RWPE1 (cell line): ENCODE measurements at regions not wholly inside any gene's neighbourhood (a gene's known extent, or its start where the extent isn't known, plus 50 kb on each side); places are given as distances from the start of the nearest gene placed in this dataset.

Experiments used
- CTCF ChIA-PET: fragments of 350-600 bp; sonication (Branson Sonifier 250); formaldehyde crosslinking; extraction: SDS; loops from one replicate; lab custom pipeline; 2021; lab: Yijun Ruan, JAX
- POLR2A ChIA-PET: fragments of 400-600 bp; formaldehyde crosslinking; extraction: SDS; loops from one replicate; lab custom pipeline; 2020; ENCODE audit warnings: antibody characterized with exemption; ENCODE audit not compliant: low non-redundant PET; lab: Yijun Ruan, JAX
- DNase-seq: peaks from one replicate; pipeline ENCODE4 v3.0.0; 2012; ENCODE audit warnings: low spot score
- H3K27ac ChIP-seq: fragments of 450-650 bp; 2 replicates; pipeline ENCODE4 v1.5.1; 2017
- TF ChIP-seq, protein P1 (sequence below): fragments of 450-650 bp; conservative IDR thresholded peaks from 2 replicates; pipeline ENCODE4 v1.5.1; 2017; ENCODE audit warnings: low read depth, mild to moderate bottlenecking

DNA sequence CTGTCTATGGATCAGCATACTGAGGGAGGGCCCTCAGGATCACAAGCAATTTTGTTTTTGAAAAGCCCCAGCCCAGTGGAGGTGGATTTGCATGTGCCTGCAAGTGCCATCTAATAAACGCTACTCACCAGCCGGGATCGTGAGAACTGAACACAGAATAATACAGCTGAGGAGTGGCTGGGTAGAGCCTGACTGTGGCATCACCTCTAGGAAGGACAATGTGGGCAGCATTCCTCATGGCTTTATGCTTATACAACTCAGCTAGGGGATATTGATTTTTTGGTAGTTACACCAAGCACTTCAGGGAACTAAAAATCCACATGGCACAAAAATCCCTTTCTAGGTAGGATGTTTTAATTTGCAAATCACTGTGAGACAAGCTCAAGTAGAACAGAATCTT is 72.7 kb upstream of the PALS2 start:
- TF ChIP-seq, protein P1, sequence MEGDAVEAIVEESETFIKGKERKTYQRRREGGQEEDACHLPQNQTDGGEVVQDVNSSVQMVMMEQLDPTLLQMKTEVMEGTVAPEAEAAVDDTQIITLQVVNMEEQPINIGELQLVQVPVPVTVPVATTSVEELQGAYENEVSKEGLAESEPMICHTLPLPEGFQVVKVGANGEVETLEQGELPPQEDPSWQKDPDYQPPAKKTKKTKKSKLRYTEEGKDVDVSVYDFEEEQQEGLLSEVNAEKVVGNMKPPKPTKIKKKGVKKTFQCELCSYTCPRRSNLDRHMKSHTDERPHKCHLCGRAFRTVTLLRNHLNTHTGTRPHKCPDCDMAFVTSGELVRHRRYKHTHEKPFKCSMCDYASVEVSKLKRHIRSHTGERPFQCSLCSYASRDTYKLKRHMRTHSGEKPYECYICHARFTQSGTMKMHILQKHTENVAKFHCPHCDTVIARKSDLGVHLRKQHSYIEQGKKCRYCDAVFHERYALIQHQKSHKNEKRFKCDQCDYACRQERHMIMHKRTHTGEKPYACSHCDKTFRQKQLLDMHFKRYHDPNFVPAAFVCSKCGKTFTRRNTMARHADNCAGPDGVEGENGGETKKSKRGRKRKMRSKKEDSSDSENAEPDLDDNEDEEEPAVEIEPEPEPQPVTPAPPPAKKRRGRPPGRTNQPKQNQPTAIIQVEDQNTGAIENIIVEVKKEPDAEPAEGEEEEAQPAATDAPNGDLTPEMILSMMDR, result no peak
- CTCF ChIA-PET, result no interaction called here
- POLR2A ChIA-PET, result interaction anchor here (0.5 kb wide), 1 partner anchor 613 kb away, joined by 3 read pairs; no protein-coding TSS in a partner anchor
- H3K27ac ChIP-seq, result no peak overlapping the region
- DNase-seq, result no peak

DNA sequence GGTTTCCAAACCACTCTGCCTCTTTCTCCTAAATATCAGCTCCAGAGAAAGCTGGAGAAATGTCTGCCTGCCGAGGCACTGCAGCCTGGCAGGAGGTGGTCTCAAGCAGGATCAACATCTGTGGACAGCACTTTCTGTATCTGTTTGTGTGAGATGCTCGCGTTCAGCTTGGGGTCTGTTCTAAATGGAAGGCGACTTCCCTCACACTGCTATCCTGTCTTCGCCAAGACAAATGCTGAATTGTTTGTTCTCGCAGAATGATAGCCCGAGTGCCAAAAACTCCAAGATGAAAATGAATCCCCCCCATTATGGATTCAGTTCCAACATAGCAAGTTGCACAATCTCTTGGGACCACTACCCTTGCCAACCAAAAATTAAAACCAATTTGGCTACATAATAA is 72.2 kb upstream of the PALS2 start:
- TF ChIP-seq, protein P1, result no peak
- H3K27ac ChIP-seq, result no peak overlapping the region
- POLR2A ChIA-PET, result no interaction called here
- DNase-seq, result no peak
- CTCF ChIA-PET, result no interaction called here

DNA sequence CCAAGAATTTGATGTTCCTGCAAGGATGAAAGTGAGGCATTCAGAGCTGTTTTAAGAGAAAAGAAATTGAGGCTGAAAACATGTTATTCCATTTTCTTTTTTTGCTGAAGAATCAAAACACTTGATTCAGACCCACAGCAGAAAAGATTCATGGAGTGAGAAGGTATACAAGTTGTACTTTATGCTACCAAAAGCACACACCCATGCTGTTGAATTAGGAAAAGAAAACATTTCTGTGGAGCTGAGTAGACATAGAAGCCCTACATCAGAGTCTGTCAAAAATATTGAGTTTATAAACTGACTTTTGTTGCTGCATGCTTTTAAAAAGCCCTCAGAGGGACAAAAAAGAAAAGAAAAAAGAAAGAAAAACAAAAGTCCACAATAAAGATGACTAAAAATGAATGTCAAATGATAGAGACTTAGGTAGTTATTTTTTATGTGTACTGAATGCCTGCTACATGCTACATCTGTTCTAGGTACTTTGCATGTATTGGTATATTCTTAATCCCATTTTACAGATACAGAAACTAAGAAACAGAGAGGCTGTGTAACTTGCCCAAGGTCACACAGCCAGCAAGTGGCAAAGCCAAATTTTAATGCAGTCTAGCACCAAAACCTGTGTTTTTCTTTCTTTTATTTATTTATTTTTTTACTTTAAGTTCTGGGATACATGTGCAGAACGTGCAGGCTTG is 71.7 kb upstream of the PALS2 start:
- CTCF ChIA-PET, result no interaction called here
- no peak for DNase-seq
- TF ChIP-seq, protein P1, result no peak
- POLR2A ChIA-PET, result no interaction called here
- no peak overlapping the region for H3K27ac ChIP-seq

DNA sequence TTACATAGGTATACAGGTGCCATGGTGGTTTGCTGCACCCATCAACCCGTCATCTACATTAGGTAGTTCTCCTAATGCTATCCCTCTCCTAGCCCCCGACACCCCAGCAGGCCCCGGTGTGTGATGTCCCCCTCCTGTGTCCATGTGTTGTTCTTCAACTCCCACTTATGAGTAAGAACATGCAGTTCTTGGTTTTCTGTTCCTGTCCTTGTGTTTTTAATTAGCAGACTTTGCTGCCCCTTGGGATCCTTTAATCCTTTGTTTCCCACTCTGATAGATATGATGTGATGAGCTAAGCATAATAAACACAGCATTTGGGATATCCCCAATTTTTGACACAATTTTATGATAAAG is 71.1 kb upstream of the PALS2 start:
- ChIA-PET POLR2A (no interaction called here), CTCF (no interaction called here)
- DNase-seq, result no peak
- no peak overlapping the region for H3K27ac ChIP-seq
- TF ChIP-seq, protein P1, result no peak

DNA sequence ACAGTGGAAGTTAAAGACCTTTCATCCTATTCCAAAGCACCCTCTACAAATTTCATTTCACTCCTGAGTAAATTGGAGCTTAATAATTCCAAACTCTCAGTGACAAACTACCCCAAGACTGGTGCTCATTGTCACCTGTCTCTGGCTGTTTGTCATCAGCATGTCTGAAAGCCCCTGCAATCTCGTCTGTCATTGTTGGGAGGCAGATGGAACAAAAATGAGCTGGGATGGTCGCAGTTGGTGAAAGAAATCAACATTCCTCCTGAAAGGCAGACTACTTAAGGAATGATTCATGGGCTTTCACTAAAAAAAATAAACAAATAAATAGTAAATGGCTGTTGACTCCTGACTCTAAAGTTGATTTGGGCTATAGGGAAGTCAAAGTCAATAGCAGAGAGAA is 69.7 kb upstream of the PALS2 start:
- TF ChIP-seq, protein P1, result no peak
- DNase-seq, result no peak
- ChIA-PET CTCF (interaction anchor here (0.6 to 0.7 kb wide), 2 partner anchors 12 to 1823 kb away, joined by 3 read pairs; no protein-coding TSS in a partner anchor), POLR2A (no interaction called here)
- H3K27ac ChIP-seq, result no peak overlapping the region

DNA sequence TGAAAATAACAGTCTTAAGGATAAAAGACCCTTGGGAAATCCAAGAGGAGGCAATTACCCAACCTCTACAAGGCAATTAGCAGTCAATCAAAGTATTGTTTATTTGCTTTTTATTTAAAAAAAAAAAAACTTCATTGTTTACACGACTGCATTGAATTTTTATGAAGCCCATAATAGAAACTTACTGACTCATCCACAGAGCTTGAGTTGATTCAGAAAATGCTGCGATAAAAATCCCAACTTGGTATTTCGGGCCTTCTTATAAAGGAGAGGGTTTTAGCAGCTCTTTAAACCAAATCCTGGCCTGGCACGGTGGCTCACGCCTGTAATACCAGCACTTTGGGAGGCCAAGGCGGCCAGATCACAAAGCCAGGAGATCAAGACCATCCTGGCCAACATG is 69.2 kb upstream of the PALS2 start:
- ChIA-PET CTCF (interaction anchor here (0.6 kb wide), 2 partner anchors 11 to 19 kb away, joined by 3 to 5 read pairs; no protein-coding TSS in a partner anchor), POLR2A (no interaction called here)
- no peak overlapping the region for H3K27ac ChIP-seq
- DNase-seq, result no peak
- TF ChIP-seq, protein P1, result no peak
